OCI-LY1 (cell line): ENCODE measurements at regions not wholly inside any gene's neighbourhood (a gene's known extent, or its start where the extent isn't known, plus 50 kb on each side); places are given as distances from the start of the nearest gene placed in this dataset.

Experiments used
- H2AFZ ChIP-seq: fragments of 200-600 bp; sonication (generic), shearing (Covaris generic); 2 replicates; pipeline ENCODE4 v1.6.0; 2014; ENCODE audit warnings: antibody characterized with exemption, mild to moderate bottlenecking, low read length
- H3F3A ChIP-seq: fragments of 200-600 bp; sonication (generic), shearing (Covaris generic); 2 replicates; pipeline ENCODE4 v1.6.0; 2014; ENCODE audit warnings: mild to moderate bottlenecking, antibody characterized with exemption, low read length, moderate library complexity; ENCODE audit not compliant: insufficient read depth
- H3K27ac ChIP-seq: fragments of 200-600 bp; sonication (generic); 2 replicates; pipeline ENCODE4 v1.5.1; 2014; ENCODE audit warnings: low read length, mixed run types, mild to moderate bottlenecking, low read depth; ENCODE audit not compliant: poor library complexity, severe bottlenecking
- H3K27me3 ChIP-seq: fragments of 200-600 bp; sonication (generic); 2 replicates; pipeline ENCODE4 v1.6.0; 2014; ENCODE audit warnings: antibody characterized with exemption, mild to moderate bottlenecking, low read length, moderate library complexity; ENCODE audit not compliant: insufficient read depth
- H3K36me3 ChIP-seq: fragments of 200-600 bp; sonication (generic); 2 replicates; pipeline ENCODE4 v1.6.1; 2014; ENCODE audit warnings: mild to moderate bottlenecking, antibody characterized with exemption, low read length, moderate library complexity, mixed read lengths; ENCODE audit not compliant: insufficient read depth
- H3K4me1 ChIP-seq: fragments of 200-600 bp; sonication (generic); 2 replicates; pipeline ENCODE4 v1.5.1; 2014; ENCODE audit warnings: mild to moderate bottlenecking, low read length, moderate library complexity; ENCODE audit not compliant: insufficient read depth, severe bottlenecking
- H3K4me2 ChIP-seq: fragments of 200-600 bp; sonication (generic), shearing (Covaris generic); 2 replicates; pipeline ENCODE4 v1.6.1; 2014; ENCODE audit warnings: low read length
- H3K4me3 ChIP-seq: fragments of 200-600 bp; sonication (generic); 2 replicates; pipeline ENCODE4 v1.5.1; 2014; ENCODE audit warnings: low read length, low read depth, mild to moderate bottlenecking, mixed read lengths; ENCODE audit not compliant: poor library complexity, severe bottlenecking
- H3K79me2 ChIP-seq: fragments of 200-600 bp; shearing (Covaris generic); 2 replicates; pipeline ENCODE4 v1.6.1; 2016; ENCODE audit warnings: mixed run types, low read length, mixed read lengths; ENCODE audit not compliant: insufficient read depth
- H3K9ac ChIP-seq: fragments of 200-600 bp; sonication (generic), shearing (Covaris generic); 2 replicates; pipeline ENCODE4 v1.6.1; 2014; ENCODE audit warnings: mild to moderate bottlenecking, low read length, mixed read lengths
- H3K9me2 ChIP-seq: fragments of 200-600 bp; sonication (generic), shearing (Covaris generic); 2 replicates; pipeline ENCODE4 v1.6.1; 2014; ENCODE audit warnings: low read depth, mild to moderate bottlenecking, low read length, mixed read lengths
- H3K9me3 ChIP-seq: fragments of 200-600 bp; shearing (Covaris generic); 2 replicates; pipeline ENCODE4 v1.6.1; 2014; ENCODE audit warnings: low read length, mixed read lengths
- H4K20me1 ChIP-seq: fragments of 200-600 bp; sonication (generic), shearing (Covaris generic); 2 replicates; pipeline ENCODE4 v1.6.0; 2016; ENCODE audit warnings: mild to moderate bottlenecking, low read length; ENCODE audit not compliant: insufficient read depth
- CTCF ChIP-seq: fragments of 200-600 bp; sonication (generic), shearing (Covaris generic); IDR thresholded peaks from 2 replicates; pipeline ENCODE4 v1.5.1; 2017; ENCODE audit warnings: mild to moderate bottlenecking, antibody characterized with exemption, low read length, moderate library complexity, mixed read lengths
- EZH2 ChIP-seq: fragments of 200-600 bp; sonication (generic), shearing (Covaris generic); IDR thresholded peaks from 2 replicates; pipeline ENCODE4 v1.8.0; 2017; ENCODE audit warnings: borderline replicate concordance, mixed run types, mild to moderate bottlenecking, antibody characterized with exemption, low read length, moderate library complexity, mixed read lengths

GRCh38 chr6:9593554-9593953 is 821.3 kb downstream of the TFAP2A start:
- Histone ChIP-seq H2AFZ (no peak overlapping the region), H4K20me1 (no peaks in the 10 kb centered on the region), H3K9ac (no peak overlapping the region), H3K9me2 (no peaks in the 10 kb centered on the region), H3K9me3 (no peaks in the 10 kb centered on the region), H3K27me3 (no peaks in the 10 kb centered on the region), H3K79me2 (no peaks in the 10 kb centered on the region), H3K36me3 (no peaks in the 10 kb centered on the region), H3K4me1 (no peaks in the 10 kb centered on the region), H3K4me3 (no peak overlapping the region), H3K27ac (no peak overlapping the region), H3K4me2 (no peak overlapping the region), H3F3A (no peaks in the 10 kb centered on the region)
- TF ChIP-seq EZH2 (no peak), CTCF (no peak)

- no peak overlapping the region for H3K4me2 ChIP-seq
- H3K9ac ChIP-seq, result no peak overlapping the region
- H3K4me3 ChIP-seq, result no peak overlapping the region
- no peak overlapping the region for H2AFZ ChIP-seq
- no peaks in the 10 kb centered on the region for H3K27me3 ChIP-seq
- no peaks in the 10 kb centered on the region for H3K79me2 ChIP-seq
- H4K20me1 ChIP-seq, result no peaks in the 10 kb centered on the region
- no peaks in the 10 kb centered on the region for H3F3A ChIP-seq
- H3K9me3 ChIP-seq, result no peaks in the 10 kb centered on the region
- TF ChIP-seq CTCF (no peak), EZH2 (no peak)
- no peaks in the 10 kb centered on the region for H3K36me3 ChIP-seq
- H3K27ac ChIP-seq, result no peak overlapping the region
- H3K4me1 ChIP-seq, result no peaks in the 10 kb centered on the region
- H3K9me2 ChIP-seq, result no peaks in the 10 kb centered on the region
Measured at GRCh38 chr6:9583753-9584352, 831.0 kb downstream of the TFAP2A start.

GRCh38 chr6:9581155-9581554 is 833.7 kb downstream of the TFAP2A start:
- Histone ChIP-seq H3K4me2 (no peak overlapping the region), H3K36me3 (no peaks in the 10 kb centered on the region), H3K27me3 (no peaks in the 10 kb centered on the region), H3K4me3 (no peak overlapping the region), H3K9me2 (no peaks in the 10 kb centered on the region), H3K79me2 (no peaks in the 10 kb centered on the region), H3F3A (no peaks in the 10 kb centered on the region), H3K9me3 (no peaks in the 10 kb centered on the region), H3K4me1 (no peaks in the 10 kb centered on the region), H3K27ac (no peak overlapping the region), H3K9ac (no peak overlapping the region), H2AFZ (no peak overlapping the region), H4K20me1 (no peaks in the 10 kb centered on the region)
- TF ChIP-seq EZH2 (no peak), CTCF (no peak)
